K562 (cell line): ENCODE measurements at regions not wholly inside any gene's neighbourhood (a gene's known extent, or its start where the extent isn't known, plus 50 kb on each side); places are given as distances from the start of the nearest gene placed in this dataset.

Source experiments
- ATAC-seq: fragments of 200-7000 bp; cut with Tn5 transposase; 3 replicates; pipeline ENCODE4 v1.9.1; 2020; ENCODE audit warnings: moderate library complexity
- BruUV-seq: library from RNA; stranded (reverse); fragments of 400-500 nt; replicated peaks from 2 replicates; lab custom pipeline; 2021; lab: Mats Ljungman, UMichigan
- CTCF ChIA-PET: fragments of 300-600 bp; formaldehyde crosslinking; extraction: SDS; loops from one replicate; lab custom pipeline; 2021; ENCODE audit warnings: low intra/inter-chr PET ratio; lab: Yijun Ruan, JAX
- POLR2A ChIA-PET: fragments of 300-600, 350-650 bp; sonication (Branson Sonifier 250); formaldehyde crosslinking; extraction: SDS; loops from one replicate; lab custom pipeline; 2021; ENCODE audit warnings: antibody characterized with exemption, inconsistent platforms; lab: Yijun Ruan, JAX
- DNase-seq, 4 experiments: peaks; one replicate each; pipeline versions ENCODE4 v3.0.0 to v3.0.0-alpha.2; 2011 to 2018; ENCODE audit warnings: low spot score in 3 of 4, mixed read lengths in 3 of 4; ENCODE audit errors: extremely low read depth in 1 of 4
- FAIRE-seq: peaks from 2 replicates; lab custom pipeline; 2011; peaks lifted over from hg19 to GRCh38; lab: Jason Lieb, UNC
- H2AFZ ChIP-seq: 2 replicates; pipeline ENCODE4 v1.6.0; 2011; ENCODE audit warnings: low read depth, low read length, control low read depth, inconsistent platforms
- H3K27ac ChIP-seq: fragments of 200-600 bp; 3 replicates; pipeline ENCODE4 v1.8.0; 2011; ENCODE audit warnings: low read depth, mild to moderate bottlenecking, control low read depth, inconsistent platforms, low read length, moderate library complexity, mixed read lengths; ENCODE audit errors: extremely low read depth
- H3K27me3 ChIP-seq, 2 experiments: fragments of 300-600 bp in 1 of 2; 2 replicates in 1 of 2; 3 replicates in 1 of 2; pipeline versions ENCODE4 v1.6.0 to v1.8.0; 2011; ENCODE audit warnings: inconsistent platforms in 2 of 2, low read length in 2 of 2, mild to moderate bottlenecking in 1 of 2, mixed read lengths in 1 of 2, moderate library complexity in 1 of 2; ENCODE audit not compliant: control insufficient read depth in 2 of 2, insufficient read depth in 2 of 2
- H3K36me3 ChIP-seq: fragments of 300-600 bp; 3 replicates; pipeline ENCODE4 v1.8.0; 2011; ENCODE audit warnings: mild to moderate bottlenecking, low read length, inconsistent platforms; ENCODE audit not compliant: control insufficient read depth, insufficient read depth
- H3K4me1 ChIP-seq, 2 experiments: fragments of 200-600 bp in 1 of 2; replicated peaks in 1 of 2; 2 replicates in 1 of 2; 3 replicates in 1 of 2; pipeline versions ENCODE4 v1.5.1 to v1.8.0; 2011; ENCODE audit warnings: inconsistent platforms in 2 of 2, low read length in 2 of 2, mild to moderate bottlenecking in 1 of 2, mixed read lengths in 1 of 2, moderate library complexity in 1 of 2; ENCODE audit not compliant: control insufficient read depth in 2 of 2, insufficient read depth in 2 of 2
- H3K4me2 ChIP-seq: 2 replicates; pipeline ENCODE4 v1.6.1; 2011; ENCODE audit warnings: low read length, control low read depth, inconsistent platforms, mixed read lengths; ENCODE audit not compliant: insufficient read depth
- H3K4me3 ChIP-seq: fragments of 200-600 bp; sonication (generic), shearing (Covaris generic); 2 replicates; pipeline ENCODE4 v1.5.1; 2016; ENCODE audit warnings: control low read depth, inconsistent platforms
- H3K79me2 ChIP-seq: fragments of 200-600 bp; 3 replicates; pipeline ENCODE4 v1.8.0; 2011; ENCODE audit warnings: low read length, inconsistent platforms; ENCODE audit not compliant: control insufficient read depth, insufficient read depth
- H3K9ac ChIP-seq, 2 experiments: 2 replicates each; pipeline versions ENCODE4 v1.6.0 to v1.6.1; 2011; ENCODE audit warnings: low read depth in 2 of 2, low read length in 2 of 2, control low read depth in 1 of 2, inconsistent platforms in 1 of 2, mild to moderate bottlenecking in 1 of 2, mixed read lengths in 1 of 2; ENCODE audit not compliant: insufficient read depth in 1 of 2
- H3K9me1 ChIP-seq: one replicate; pipeline ENCODE4 v1.6.0; 2011; ENCODE audit warnings: inconsistent platforms, mild to moderate bottlenecking, low read length, moderate library complexity; ENCODE audit not compliant: control insufficient read depth, insufficient read depth
- H3K9me3 ChIP-seq: replicated peaks from 2 replicates; pipeline ENCODE4 v1.5.1; 2011; ENCODE audit warnings: low read depth, low read length, inconsistent platforms; ENCODE audit not compliant: control insufficient read depth, insufficient read depth
- H4K20me1 ChIP-seq: replicated peaks from 2 replicates; pipeline ENCODE4 v1.6.1; 2011; ENCODE audit warnings: low read length, inconsistent platforms, mixed read lengths; ENCODE audit not compliant: control insufficient read depth, insufficient read depth
- BDP1 ChIP-seq: IDR thresholded peaks from 3 replicates; pipeline ENCODE4 v1.6.1; 2011; ENCODE audit not compliant: insufficient read length, insufficient read depth
- CHD2 ChIP-seq: IDR thresholded peaks from 2 replicates; pipeline ENCODE4 v1.6.1; 2011; ENCODE audit warnings: low read depth, low read length
- COPS2 ChIP-seq: fragments of 450-650 bp; conservative IDR thresholded peaks from 2 replicates; pipeline ENCODE4 v1.6.1; 2016; ENCODE audit warnings: mild to moderate bottlenecking, moderate library complexity
- MIER1 ChIP-seq: fragments of 450-650 bp; IDR thresholded peaks from 2 replicates; pipeline ENCODE4 v1.6.1; 2016; ENCODE audit warnings: antibody characterized with exemption, mild to moderate bottlenecking, low read depth
- SREBF2 ChIP-seq: sonication (generic); formaldehyde crosslinking; IDR thresholded peaks from 2 replicates; pipeline ENCODE4 v1.4.0; 2020; ENCODE audit warnings: mild to moderate bottlenecking, missing genetic modification reagents
- ZKSCAN3 ChIP-seq: fragments of 250-450 bp; sonication (Bioruptor Pico); IDR thresholded peaks from 2 replicates; pipeline ENCODE4 v1.4.0; 2020
- WGBS: fragments of 100-300 bp; shearing (Covaris generic); methylation state at CpG from one replicate; pipeline ENCODE4 v1.1.6; 2016; ENCODE audit warnings: low coverage, mixed read lengths; ENCODE audit not compliant: insufficient coverage; ENCODE audit errors: missing lambda C conversion rate; 5-methylcytosine and 5-hydroxymethylcytosine counted together
- in situ Hi-C: fragments of 300-500 bp; cut with MboI; formaldehyde crosslinking; loops from 4 replicates; pipeline ENCODE4 v1.15.0; 2018; ENCODE audit warnings: inconsistent platforms, mixed read lengths
- intact Hi-C: fragments of 100-400 bp; cut with micrococcal nuclease; formaldehyde crosslinking; loops from 2 replicates; pipeline ENCODE4 v1.14.2; 2022

DNA sequence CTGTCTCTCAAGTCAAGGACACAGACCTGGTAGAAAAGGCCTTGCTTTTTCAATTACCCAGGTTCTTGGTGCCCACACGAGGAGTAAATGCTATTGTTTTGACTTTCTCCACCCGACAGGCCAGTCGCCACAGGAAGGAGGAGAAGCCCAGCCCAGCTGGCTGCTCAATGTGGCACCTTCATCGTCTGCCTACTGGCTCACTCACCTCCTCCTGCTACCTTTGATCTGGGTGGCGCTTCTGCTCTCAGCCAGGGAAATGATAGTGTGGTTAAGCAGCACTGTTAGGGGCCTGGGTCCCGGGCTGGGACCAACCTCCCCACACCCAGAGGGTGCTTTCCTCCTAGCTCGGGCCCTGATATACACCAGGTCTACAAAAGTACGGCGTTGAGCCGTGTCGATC is 75.0 kb upstream of the FZD10 start:
- H3K36me3 ChIP-seq = no peaks in the 10 kb centered on the region
- H3K27me3 ChIP-seq = peaks cover 0 to 40% of the 10 kb centered on the region in 2 experiments; a peak in 3 of 5 replicates
- BruUV-seq = no TSS peak
- CTCF ChIA-PET = no interaction called here
- no peak overlapping the region for H3K9ac ChIP-seq
- TF ChIP-seq SREBF2 (CRISPR knock-in tag) = no peak
- TF ChIP-seq ZKSCAN3 (CRISPR knock-in tag) = no peak
- TF ChIP-seq MIER1 = no peak
- no peak for TF ChIP-seq BDP1
- in situ Hi-C loops (no loop called here), intact Hi-C loops (no loop called here)
- H4K20me1 ChIP-seq = no peaks in the 10 kb centered on the region; the same call in 1 of the 2 replicates
- H3K4me1 ChIP-seq = no peaks in the 10 kb centered on the region
- FAIRE-seq = no peak
- no peak overlapping the region for H3K27ac ChIP-seq
- POLR2A ChIA-PET = interaction anchor here (0.6 to 0.9 kb wide), 2 partner anchors 24 to 1050 kb away, joined by 3 read pairs; no protein-coding TSS in a partner anchor
- ATAC-seq = no peak
- H3K4me2 ChIP-seq = no peak overlapping the region
- no peak overlapping the region for H3K4me3 ChIP-seq
- no peak for DNase-seq
- 0% methylated on average over 8 of the region's 11 CpGs for WGBS
- H2AFZ ChIP-seq = no peak overlapping the region
- H3K9me1 ChIP-seq = no peaks in the 10 kb centered on the region
- no peaks in the 10 kb centered on the region for H3K79me2 ChIP-seq
- H3K9me3 ChIP-seq = no peaks in the 10 kb centered on the region; the same call in 1 of the 2 replicates

DNA sequence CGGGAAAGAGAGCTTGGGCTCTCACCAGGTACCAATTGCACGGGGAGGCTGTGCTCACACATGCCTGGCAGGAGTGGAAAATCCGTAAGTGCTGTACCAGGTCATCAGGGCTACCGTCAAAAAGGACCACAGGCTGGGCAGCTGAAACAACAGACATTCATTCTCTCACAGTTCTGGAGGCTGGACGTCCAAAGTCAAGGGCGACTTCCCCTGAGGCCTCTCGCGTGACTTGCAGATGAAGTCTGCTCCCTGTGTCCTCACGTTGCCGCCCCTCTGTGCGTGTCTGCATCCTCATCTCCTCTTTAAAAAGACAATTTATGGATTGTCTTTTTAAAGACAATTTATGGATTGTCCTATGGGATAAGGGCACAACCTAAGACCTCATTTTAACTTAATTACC is 73.8 kb upstream of the FZD10 start:
- H4K20me1 ChIP-seq = no peaks in the 10 kb centered on the region; the same call in 1 of the 2 replicates
- ATAC-seq = no peak
- no peak overlapping the region for H3K27ac ChIP-seq
- peaks cover 0 to 35% of the 10 kb centered on the region in 2 experiments; a peak in 2 of 5 replicates for H3K27me3 ChIP-seq
- DNase-seq = no peak
- BruUV-seq = no TSS peak
- intact Hi-C loops (no loop called here), in situ Hi-C loops (no loop called here)
- H3K36me3 ChIP-seq = no peaks in the 10 kb centered on the region
- H3K4me1 ChIP-seq = no peaks in the 10 kb centered on the region
- H3K4me2 ChIP-seq = no peak overlapping the region
- WGBS = 0% methylated on average over 11 of the region's 11 CpGs
- H3K9me3 ChIP-seq = no peaks in the 10 kb centered on the region; the same call in 1 of the 2 replicates
- H3K4me3 ChIP-seq = no peak overlapping the region
- ChIA-PET POLR2A (interaction anchor here (0.6 kb wide), 3 partner anchors 33 to 1745 kb away, joined by 3 read pairs; no protein-coding TSS in a partner anchor), CTCF (no interaction called here)
- TF ChIP-seq CHD2 = peak; percentile 41
- TF ChIP-seq COPS2 = no peak
- no peak overlapping the region for H2AFZ ChIP-seq
- no peak for FAIRE-seq
- no peak overlapping the region for H3K9ac ChIP-seq
- no peaks in the 10 kb centered on the region for H3K79me2 ChIP-seq
- H3K9me1 ChIP-seq = no peaks in the 10 kb centered on the region
